ENCODE measurements at regions not wholly inside any gene's neighbourhood (a gene's known extent, or its start where the extent isn't known, plus 50 kb on each side); places are given as distances from the start of the nearest gene placed in this dataset.
A peak's percentile ranks its signal among the peaks of the same experiment; 100 is the strongest.
"Not testable (repeated sequence)": the region's sequence is repeated elsewhere in the genome, so short reads cannot be mapped to it uniquely, and the experiment has no call there.

GRCh38 chr11:25159341-25159740 lies 662.5 kb downstream of the LUZP2 start:
- no peak for DNase-seq

DNA sequence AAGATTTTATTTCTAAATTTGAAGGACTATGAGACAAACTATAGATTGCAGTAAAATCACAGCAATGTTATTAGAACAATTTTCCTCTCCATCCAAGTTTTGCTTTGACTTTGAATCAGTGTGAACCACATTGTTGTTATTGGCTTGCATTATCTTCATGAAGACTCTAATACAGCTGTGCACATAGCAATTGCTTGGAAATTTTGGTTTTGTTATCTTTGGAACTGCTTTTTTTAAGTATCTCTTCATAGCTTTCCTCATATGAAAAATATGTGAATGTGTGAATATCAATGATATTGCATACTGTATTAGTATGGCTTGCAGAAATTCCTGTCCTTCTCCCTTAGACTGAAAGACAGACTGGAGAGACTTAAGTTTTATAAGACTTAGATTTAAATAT lies 666.6 kb downstream of the LUZP2 start:
- DNase-seq = no peak

DNA sequence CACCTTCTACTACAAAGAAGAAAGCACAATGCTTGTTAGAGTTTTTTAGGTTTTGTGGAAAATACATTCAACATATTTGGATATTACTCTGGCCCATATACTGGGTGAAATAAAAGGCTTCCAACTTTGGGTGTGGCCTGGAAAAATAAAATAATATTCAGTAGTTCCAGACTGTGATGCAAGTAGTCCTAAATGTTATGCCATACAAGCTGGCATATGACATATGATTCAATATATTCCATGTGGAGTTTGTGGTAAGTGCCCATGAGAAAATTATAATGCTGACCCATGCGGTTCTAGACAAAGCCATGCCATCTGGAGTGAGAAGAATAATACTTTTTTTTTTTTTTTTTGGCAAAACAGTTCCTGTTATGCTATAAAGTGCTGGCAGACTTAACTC lies 683.3 kb downstream of the LUZP2 start:
- no peak for DNase-seq

GRCh38 chr11:25183411-25183810 lies 686.6 kb downstream of the LUZP2 start:
- no peak for DNase-seq

DNA sequence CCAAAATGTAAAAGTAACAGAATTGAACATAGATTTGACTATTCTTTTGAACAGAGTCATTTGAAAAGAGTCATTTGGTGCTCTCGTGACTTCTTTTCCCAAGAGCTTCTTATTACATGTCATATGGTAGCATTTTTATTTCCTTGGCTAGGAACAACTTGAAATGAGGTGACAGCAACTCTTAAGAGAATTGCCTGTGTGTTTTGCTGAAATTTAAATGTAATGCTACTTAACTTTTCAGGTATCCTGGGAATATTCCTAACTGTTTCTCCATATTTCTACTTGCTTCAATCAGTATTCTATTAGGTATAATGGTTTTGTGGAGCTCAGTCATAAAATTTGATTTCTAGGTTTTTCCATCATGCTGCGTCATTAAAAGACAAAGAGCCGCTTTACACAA lies 700.7 kb downstream of the LUZP2 start:
- DNase-seq = no peak

- DNase-seq = no peak
Measured at GRCh38 chr11:25198704-25199103, 701.9 kb downstream of the LUZP2 start.

DNA sequence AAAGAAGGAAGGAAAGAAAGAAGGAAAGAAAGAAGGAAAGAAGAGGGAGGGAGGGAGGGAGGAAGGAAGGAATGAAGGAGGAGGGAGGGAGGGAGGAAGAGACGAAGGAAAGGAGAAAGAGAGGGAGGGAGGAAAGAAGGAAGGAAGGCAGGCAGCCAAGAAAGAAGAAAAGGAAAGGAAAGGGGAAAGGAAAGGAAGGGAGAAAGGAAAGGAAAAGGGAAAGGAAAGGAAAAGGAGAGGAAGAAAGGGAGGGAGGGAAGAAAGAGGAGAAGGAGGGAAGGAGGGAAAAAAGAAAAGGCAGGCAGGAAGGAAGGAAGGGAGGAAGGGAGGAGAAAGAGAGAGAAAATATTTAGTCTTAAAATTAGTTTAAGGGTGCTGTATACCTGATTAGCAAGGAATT lies 704.1 kb downstream of the LUZP2 start:
- no peak for DNase-seq

- DNase-seq = no peak
Measured at GRCh38 chr11:25206762-25207161, 709.9 kb downstream of the LUZP2 start.

DNA sequence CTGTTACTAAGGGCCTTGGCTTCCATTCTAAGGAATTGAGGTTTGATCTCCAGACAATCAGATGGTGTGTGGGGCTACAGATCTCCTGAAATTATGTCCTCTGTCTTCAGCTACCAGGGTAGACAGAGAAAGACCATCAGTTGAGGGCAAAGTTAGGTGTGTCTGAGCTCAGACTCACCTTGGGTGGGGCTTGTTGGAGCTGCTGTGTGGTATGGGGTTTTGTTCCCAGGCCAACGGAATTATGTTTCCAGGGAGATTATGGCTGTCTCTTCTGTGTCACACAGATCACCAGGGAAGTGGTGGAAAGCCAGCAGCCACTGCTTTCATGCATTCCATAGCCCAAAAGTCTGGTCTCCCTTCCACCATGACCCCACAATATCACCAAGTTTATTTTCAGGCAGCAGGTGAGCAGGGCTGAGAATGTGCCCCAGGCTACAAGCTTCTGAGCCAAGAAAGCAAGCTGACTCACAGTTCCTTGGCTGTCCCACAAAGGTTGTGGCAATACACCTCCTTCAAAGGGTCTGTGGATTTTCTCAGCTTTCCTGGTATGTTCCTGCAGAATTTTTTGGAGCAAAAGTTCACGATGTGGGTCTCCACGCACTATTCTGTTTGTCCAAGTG lies 714.9 kb downstream of the LUZP2 start:
- no peak for DNase-seq

GRCh38 chr11:25214535-25215176 lies 717.8 kb downstream of the LUZP2 start:
- DNase-seq = no peak

DNA sequence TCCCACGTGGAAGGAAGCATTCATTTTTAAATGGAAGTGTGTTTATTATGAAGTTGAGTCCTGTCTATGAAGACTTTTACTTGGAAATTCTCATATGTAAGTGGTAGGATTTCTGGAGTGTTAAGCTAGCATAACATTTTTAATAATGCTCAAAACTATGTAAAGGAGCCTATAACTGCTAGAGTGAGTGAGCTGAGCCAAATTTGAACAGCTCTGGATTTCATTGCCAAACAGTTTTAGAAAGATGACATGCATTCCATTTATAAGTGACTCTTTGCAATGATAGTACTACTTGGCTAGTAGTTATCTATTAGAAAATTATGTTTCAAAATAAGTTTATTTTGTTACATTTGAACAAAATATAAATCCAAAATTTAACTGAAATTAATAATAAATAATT lies 721.2 kb downstream of the LUZP2 start:
- no peak for DNase-seq

DNA sequence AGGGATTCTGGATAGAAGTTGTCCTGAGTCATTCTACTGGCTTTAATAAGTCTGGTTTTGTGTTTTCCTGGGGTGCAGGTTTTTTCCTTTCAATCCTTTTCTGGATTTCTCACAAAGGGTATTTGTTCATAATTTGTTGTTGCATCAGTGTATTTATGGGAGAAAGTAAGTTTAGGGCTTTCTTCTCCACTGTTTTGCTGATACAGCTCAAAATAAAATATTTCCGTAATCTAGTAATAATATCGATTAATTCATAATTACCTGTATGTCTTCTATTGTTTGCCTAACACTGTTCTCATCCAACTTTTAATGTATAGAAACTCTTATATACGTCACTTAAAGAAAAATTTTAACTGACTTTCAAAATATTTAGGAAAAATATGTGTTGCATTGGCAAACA lies 728.2 kb downstream of the LUZP2 start:
- DNase-seq = no peak

DNA sequence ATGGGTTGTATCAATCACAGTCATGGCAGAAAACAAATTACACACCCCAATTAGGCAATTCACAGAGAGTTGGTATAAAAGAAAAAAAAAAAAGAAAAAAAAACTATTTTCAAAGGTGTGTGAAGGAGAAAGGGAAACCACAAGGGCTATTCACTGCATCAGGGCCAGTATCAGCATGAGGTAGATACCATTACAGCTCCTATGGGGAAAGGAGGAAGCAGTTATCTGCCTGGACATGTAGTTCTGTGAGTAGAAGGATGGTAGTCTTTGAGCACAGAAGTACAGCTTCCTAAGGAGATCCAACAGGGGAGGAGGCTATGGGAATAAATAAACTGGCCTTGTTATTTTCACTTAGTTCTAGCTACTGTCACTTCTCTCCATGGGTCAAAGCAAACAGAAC lies 746.1 kb downstream of the LUZP2 start:
- peak; percentile 47 for DNase-seq

DNA sequence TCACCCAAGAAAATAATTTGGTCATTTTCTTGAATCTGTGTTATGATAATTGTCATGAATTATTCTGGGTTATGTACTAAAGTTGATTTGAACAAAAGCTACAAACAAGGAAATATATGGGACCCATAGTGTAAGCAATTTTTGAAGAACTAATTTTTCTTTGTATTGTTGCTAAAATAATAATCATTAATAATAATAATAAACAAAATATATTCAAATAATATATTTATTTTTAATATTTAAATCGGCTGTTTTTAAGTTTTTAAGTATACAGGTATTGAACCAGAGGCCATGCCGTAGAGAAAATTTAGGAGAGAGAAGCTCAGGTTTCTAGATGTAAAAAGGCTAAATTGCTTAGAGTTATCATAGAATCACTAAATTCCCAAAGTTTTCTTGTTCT lies 747.3 kb downstream of the LUZP2 start:
- no peak for DNase-seq

- no peak for DNase-seq
Measured at GRCh38 chr11:25247336-25247735, 750.5 kb downstream of the LUZP2 start.

DNA sequence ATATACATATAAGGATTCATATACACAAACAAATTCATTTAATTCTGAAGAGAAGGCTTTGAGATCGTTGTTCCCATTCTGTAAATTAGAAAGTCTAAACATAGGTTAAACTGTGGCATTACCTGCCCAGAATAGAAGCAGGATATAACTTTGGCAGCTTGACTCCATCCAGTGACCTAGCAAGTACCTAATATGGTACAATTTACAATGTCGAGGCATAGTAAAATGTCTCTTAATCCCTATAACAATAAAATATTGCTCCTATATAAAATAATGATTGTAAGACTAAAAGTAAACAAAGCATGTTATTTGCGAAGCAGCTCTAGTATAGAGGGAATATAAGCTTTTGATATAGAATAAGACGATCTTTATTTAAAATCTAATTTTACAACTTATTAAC lies 756.0 kb downstream of the LUZP2 start:
- no peak for DNase-seq

DNA sequence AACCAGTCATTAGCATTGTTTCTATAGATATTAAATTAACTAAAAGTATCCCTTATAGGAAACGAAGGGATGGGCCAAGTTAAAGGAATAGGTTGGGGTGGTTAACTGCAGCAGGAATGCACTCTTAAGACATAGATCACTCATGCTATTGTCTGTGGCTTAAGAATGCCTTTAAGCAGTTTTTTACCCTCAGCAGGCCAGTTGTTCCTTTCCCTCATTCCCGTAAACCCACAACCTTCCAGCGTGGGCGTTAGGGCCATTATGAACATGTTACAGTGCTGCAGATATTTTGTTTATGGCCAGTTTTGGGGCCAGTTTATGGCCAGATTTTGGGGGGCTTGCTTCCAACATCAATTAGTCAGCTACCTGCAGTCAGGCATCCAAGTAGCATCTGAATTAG lies 767.0 kb downstream of the LUZP2 start:
- DNase-seq = not testable (repeated sequence)

- DNase-seq = no peak
Measured at GRCh38 chr11:25271301-25271700, 774.4 kb downstream of the LUZP2 start.

- DNase-seq = no peak
Measured at GRCh38 chr11:25272214-25272613, 775.4 kb downstream of the LUZP2 start.

DNA sequence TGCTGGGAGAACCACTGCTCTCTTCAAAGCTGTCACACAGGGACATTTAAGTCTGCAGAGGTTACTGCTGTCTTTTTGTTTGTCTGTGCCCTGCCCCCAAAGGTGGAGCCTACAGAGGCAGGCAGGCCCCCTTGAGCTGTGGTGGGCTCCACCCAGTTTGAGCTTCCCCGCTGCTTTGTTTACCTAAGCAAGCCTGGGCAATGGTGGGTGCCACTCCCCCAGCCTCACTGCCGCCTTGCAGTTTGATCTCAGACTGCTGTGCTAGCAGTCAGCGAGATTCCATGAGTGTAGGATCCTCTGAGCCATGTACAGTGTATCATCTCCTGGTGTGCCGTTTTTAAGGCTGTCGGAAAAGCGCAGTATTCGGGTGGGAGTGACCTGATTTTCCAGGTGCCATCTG lies 784.0 kb downstream of the LUZP2 start:
- DNase-seq = not testable (repeated sequence)

- no peak for DNase-seq
Measured at GRCh38 chr11:25293166-25293565, 796.3 kb downstream of the LUZP2 start.

- no peak for DNase-seq
Measured at GRCh38 chr11:25298450-25298849, 801.6 kb downstream of the LUZP2 start.

GRCh38 chr11:25309818-25310217 lies 813.0 kb downstream of the LUZP2 start:
- no peak for DNase-seq

GRCh38 chr11:25317216-25317615 lies 820.4 kb downstream of the LUZP2 start:
- DNase-seq = no peak

- DNase-seq = no peak
Measured at GRCh38 chr11:25319127-25319526, 822.3 kb downstream of the LUZP2 start.
